Hepatocyte (in vitro differentiated cells): ENCODE measurements at regions not wholly inside any gene's neighbourhood (a gene's known extent, or its start where the extent isn't known, plus 50 kb on each side); places are given as distances from the start of the nearest gene placed in this dataset.

Source experiments
- DNase-seq: peaks from one replicate; pipeline ENCODE4 v3.0.0-alpha.2; 2016; ENCODE audit warnings: low spot score
- H2AFZ ChIP-seq: fragments of 200-600 bp; sonication (generic); 2 replicates; pipeline ENCODE4 v1.6.0; 2016; ENCODE audit warnings: antibody characterized with exemption, mild to moderate bottlenecking
- H3K27ac ChIP-seq: fragments of 200-600 bp; sonication (generic); 2 replicates; pipeline ENCODE4 v1.5.1; 2016; ENCODE audit warnings: mild to moderate bottlenecking
- H3K27me3 ChIP-seq: fragments of 200-600 bp; sonication (generic); 2 replicates; pipeline ENCODE4 v1.6.1; 2016
- H3K36me3 ChIP-seq: fragments of 200-600 bp; sonication (generic); replicated peaks from 2 replicates; pipeline ENCODE4 v1.5.1; 2016; ENCODE audit warnings: low read depth; ENCODE audit not compliant: insufficient read depth
- H3K4me1 ChIP-seq: fragments of 200-600 bp; sonication (generic); 2 replicates; pipeline ENCODE4 v1.5.1; 2016; ENCODE audit warnings: mild to moderate bottlenecking, moderate library complexity; ENCODE audit not compliant: insufficient read depth
- H3K4me2 ChIP-seq: fragments of 200-600 bp; sonication (generic); 2 replicates; pipeline ENCODE4 v1.6.0; 2016
- H3K4me3 ChIP-seq: fragments of 200-600 bp; sonication (generic); 2 replicates; pipeline ENCODE4 v1.5.1; 2016; ENCODE audit warnings: mild to moderate bottlenecking
- H3K79me2 ChIP-seq: fragments of 200-600 bp; sonication (generic); 2 replicates; pipeline ENCODE4 v1.6.0; 2017; ENCODE audit warnings: mild to moderate bottlenecking
- H3K9me2 ChIP-seq: fragments of 200-600 bp; sonication (generic); replicated peaks from 2 replicates; pipeline ENCODE4 v1.6.0; 2017; ENCODE audit warnings: mild to moderate bottlenecking; ENCODE audit not compliant: insufficient read depth
- H3K9me3 ChIP-seq: fragments of 200-600 bp; sonication (generic); 2 replicates; pipeline ENCODE4 v1.5.1; 2016; ENCODE audit warnings: low read depth, mild to moderate bottlenecking
- H4K20me1 ChIP-seq: fragments of 200-600 bp; sonication (generic); 2 replicates; pipeline ENCODE4 v1.6.0; 2016; ENCODE audit warnings: mild to moderate bottlenecking; ENCODE audit not compliant: insufficient read depth, poor library complexity, severe bottlenecking
- EZH2 ChIP-seq: fragments of 200-600 bp; sonication (generic); IDR thresholded peaks from 2 replicates; pipeline ENCODE4 v1.6.1; 2016; ENCODE audit warnings: antibody characterized with exemption, mild to moderate bottlenecking, borderline replicate concordance
- EZH2phosphoT487 ChIP-seq: fragments of 200-600 bp; sonication (generic); IDR thresholded peaks from one replicate; pipeline ENCODE4 v1.6.1; 2018; ENCODE audit warnings: antibody characterized with exemption, mild to moderate bottlenecking, low read depth, moderate library complexity; ENCODE audit not compliant: unreplicated experiment, severe bottlenecking
- WGBS: methylation state at CpG from one replicate; pipeline ENCODE4 v1.1.6; 2016; ENCODE audit warnings: low lambda C conversion rate; ENCODE audit errors: missing lambda C conversion rate; 5-methylcytosine and 5-hydroxymethylcytosine counted together
- TF ChIP-seq, protein P1 (sequence below): fragments of 200-600 bp; sonication (generic); IDR thresholded peaks from 2 replicates; pipeline ENCODE4 v1.5.1; 2016; ENCODE audit warnings: antibody characterized with exemption, mild to moderate bottlenecking; ENCODE audit not compliant: poor library complexity

DNA sequence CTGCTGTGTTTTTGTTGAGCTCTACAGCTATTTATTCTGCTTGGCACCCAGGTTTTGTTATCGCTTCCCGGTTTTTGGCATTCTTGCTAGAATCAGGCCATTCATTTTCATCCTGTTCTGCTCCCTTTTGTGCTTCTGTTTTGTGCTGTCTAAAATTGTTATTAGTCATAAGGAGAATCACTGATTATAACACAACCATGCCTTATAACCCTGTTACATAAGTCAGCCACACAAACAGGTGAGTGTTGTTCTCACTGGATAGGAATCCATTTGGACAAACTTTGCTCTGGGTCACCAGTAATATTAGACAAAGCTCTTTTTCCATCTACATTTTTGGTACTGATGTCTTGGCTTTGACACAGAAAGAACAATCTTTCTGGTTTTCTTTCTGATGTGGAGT is 622.8 kb downstream of the PSAT1 start:
- H2AFZ ChIP-seq = no peak overlapping the region
- H4K20me1 ChIP-seq = no peaks in the 10 kb centered on the region
- no peak for DNase-seq
- H3K79me2 ChIP-seq = no peaks in the 10 kb centered on the region
- H3K4me2 ChIP-seq = no peak overlapping the region
- no peaks in the 10 kb centered on the region for H3K36me3 ChIP-seq
- TF ChIP-seq EZH2phosphoT487 (no peak), EZH2 (no peak)
- TF ChIP-seq, protein P1, sequence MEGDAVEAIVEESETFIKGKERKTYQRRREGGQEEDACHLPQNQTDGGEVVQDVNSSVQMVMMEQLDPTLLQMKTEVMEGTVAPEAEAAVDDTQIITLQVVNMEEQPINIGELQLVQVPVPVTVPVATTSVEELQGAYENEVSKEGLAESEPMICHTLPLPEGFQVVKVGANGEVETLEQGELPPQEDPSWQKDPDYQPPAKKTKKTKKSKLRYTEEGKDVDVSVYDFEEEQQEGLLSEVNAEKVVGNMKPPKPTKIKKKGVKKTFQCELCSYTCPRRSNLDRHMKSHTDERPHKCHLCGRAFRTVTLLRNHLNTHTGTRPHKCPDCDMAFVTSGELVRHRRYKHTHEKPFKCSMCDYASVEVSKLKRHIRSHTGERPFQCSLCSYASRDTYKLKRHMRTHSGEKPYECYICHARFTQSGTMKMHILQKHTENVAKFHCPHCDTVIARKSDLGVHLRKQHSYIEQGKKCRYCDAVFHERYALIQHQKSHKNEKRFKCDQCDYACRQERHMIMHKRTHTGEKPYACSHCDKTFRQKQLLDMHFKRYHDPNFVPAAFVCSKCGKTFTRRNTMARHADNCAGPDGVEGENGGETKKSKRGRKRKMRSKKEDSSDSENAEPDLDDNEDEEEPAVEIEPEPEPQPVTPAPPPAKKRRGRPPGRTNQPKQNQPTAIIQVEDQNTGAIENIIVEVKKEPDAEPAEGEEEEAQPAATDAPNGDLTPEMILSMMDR = no peak
- no peaks in the 10 kb centered on the region for H3K9me2 ChIP-seq
- 98% methylated on average over 2 of the region's 2 CpGs for WGBS
- H3K27me3 ChIP-seq = no peaks in the 10 kb centered on the region
- no peak overlapping the region for H3K4me3 ChIP-seq
- no peak overlapping the region for H3K27ac ChIP-seq
- H3K9me3 ChIP-seq = no peaks in the 10 kb centered on the region
- H3K4me1 ChIP-seq = no peaks in the 10 kb centered on the region

DNA sequence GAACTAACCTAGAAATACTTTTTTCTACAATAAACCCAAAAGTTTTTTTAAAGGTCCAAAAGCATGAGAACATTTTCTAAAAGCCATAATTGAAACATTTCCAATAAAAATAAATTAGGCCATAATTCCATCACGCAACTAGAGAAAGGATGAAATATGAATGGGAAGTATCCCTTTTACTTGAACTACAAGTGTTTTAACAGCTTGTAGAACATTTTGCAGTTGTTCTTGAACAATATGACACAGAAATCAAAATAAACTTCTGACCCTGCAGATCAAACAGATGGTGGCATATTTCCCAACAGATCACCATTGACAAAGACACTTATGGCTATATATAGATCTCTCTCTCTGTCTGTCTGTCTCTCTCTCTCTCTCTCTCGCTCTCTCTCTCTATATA is 624.4 kb downstream of the PSAT1 start:
- Histone ChIP-seq H2AFZ (no peak overlapping the region), H3K36me3 (no peaks in the 10 kb centered on the region), H3K27me3 (no peaks in the 10 kb centered on the region), H3K9me3 (no peaks in the 10 kb centered on the region), H3K4me1 (no peaks in the 10 kb centered on the region), H3K4me2 (no peak overlapping the region), H4K20me1 (no peaks in the 10 kb centered on the region), H3K9me2 (no peaks in the 10 kb centered on the region), H3K4me3 (no peak overlapping the region), H3K27ac (no peak overlapping the region), H3K79me2 (no peaks in the 10 kb centered on the region)
- 92% methylated on average over 2 of the region's 2 CpGs for WGBS
- TF ChIP-seq EZH2 (no peak), EZH2phosphoT487 (no peak)
- TF ChIP-seq, protein P1 = no peak
- DNase-seq = no peak

DNA sequence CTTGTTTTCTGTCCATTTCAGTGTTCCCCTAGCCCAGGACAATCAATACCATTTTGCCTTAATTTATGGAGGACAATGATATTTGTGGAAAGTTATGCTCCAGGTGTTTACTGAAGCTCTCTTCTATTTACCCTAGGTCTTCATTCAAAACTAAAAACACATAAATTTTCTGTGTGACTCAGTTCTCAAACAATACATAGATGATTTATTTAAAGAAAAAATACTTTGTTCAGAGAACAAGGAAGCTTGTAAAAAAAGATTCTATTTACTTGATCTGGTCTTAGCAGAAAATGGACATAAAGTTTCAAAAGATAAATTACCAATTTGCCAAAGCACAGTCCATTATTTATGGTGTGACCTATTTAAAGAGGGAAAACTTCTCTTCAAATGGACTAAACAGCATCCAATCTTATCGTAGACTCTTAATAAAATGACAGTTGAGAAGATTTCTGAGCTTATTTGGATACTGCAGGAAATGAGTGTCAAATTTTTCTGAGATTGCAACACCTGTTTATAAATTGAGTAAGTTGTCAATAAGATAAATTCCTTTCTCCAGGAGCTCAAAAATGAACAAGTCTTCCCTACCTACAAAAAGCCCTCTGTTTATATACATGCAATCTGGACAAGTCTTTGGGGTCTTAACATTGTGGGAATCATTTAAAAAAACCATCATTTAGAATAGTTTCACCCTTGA is 627.2 kb downstream of the PSAT1 start:
- WGBS = 74% methylated on average over 1 of the region's 1 CpG

More for the DNA sequence above, 627.2 kb downstream of the PSAT1 start:
- TF ChIP-seq EZH2 (no peak), EZH2phosphoT487 (no peak)
- TF ChIP-seq, protein P1 = no peak
- Histone ChIP-seq H3K79me2 (no peaks in the 10 kb centered on the region), H3K27ac (no peak overlapping the region), H4K20me1 (no peaks in the 10 kb centered on the region), H3K4me1 (no peaks in the 10 kb centered on the region), H3K9me2 (no peaks in the 10 kb centered on the region), H3K27me3 (no peaks in the 10 kb centered on the region), H3K9me3 (no peaks in the 10 kb centered on the region), H3K4me2 (no peak overlapping the region), H3K36me3 (no peaks in the 10 kb centered on the region), H2AFZ (no peak overlapping the region), H3K4me3 (no peak overlapping the region)
- DNase-seq = no peak
